GM12878 (cell line): ENCODE measurements at regions not wholly inside any gene's neighbourhood (a gene's known extent, or its start where the extent isn't known, plus 50 kb on each side); places are given as distances from the start of the nearest gene placed in this dataset.
A peak's percentile ranks its signal among the peaks of the same experiment; 100 is the strongest.

Experiments used
- ATAC-seq: fragments of 200-7000 bp; cut with Tn5 transposase; 3 replicates; pipeline ENCODE4 v1.9.1; 2020; ENCODE audit warnings: mild to moderate bottlenecking, moderate library complexity
- BruUV-seq: library from RNA; stranded (reverse); fragments of 400-500 nt; replicated peaks from 2 replicates; lab custom pipeline; 2021; lab: Mats Ljungman, UMichigan
- CTCF ChIA-PET: fragments of 300-600 bp; sonication (Branson Sonifier 250); formaldehyde crosslinking; extraction: SDS; loops from one replicate; lab custom pipeline; 2021; ENCODE audit warnings: inconsistent platforms; lab: Yijun Ruan, JAX
- POLR2A ChIA-PET: fragments of 350-600 bp; formaldehyde crosslinking; extraction: SDS; loops from one replicate; lab custom pipeline; 2021; ENCODE audit warnings: inconsistent platforms; lab: Charles Lee
- RAD21 ChIA-PET: fragments of 300-600 bp; sonication (Branson Sonifier 250); formaldehyde crosslinking; loops from one replicate; lab custom pipeline; 2023; ENCODE audit warnings: antibody characterized with exemption; ENCODE audit not compliant: unreplicated experiment; lab: Charles Lee
- SMC1A ChIA-PET: fragments of 300-600 bp; sonication (Branson Sonifier 250); formaldehyde crosslinking; loops from one replicate; lab custom pipeline; 2023; ENCODE audit not compliant: unreplicated experiment, uncharacterized antibody; lab: Charles Lee
- DNase-seq: peaks from one replicate; pipeline ENCODE4 v3.0.0-alpha.2; 2011; ENCODE audit warnings: low read depth, low spot score
- FAIRE-seq: peaks from 3 replicates; lab custom pipeline; 2011; peaks lifted over from hg19 to GRCh38; lab: Jason Lieb, UNC
- H2AFZ ChIP-seq: 2 replicates; pipeline ENCODE4 v1.6.0; 2011; ENCODE audit warnings: low read depth, low read length, control low read depth; ENCODE audit not compliant: control insufficient read depth
- H3K27ac ChIP-seq: 2 replicates; pipeline ENCODE4 v1.5.1; 2011; ENCODE audit warnings: control low read depth; ENCODE audit not compliant: control insufficient read depth, insufficient read depth
- H3K27me3 ChIP-seq, 2 experiments: replicated peaks in 1 of 2; 2 replicates each; pipeline versions ENCODE4 v1.6.0 to v1.6.1; 2011; ENCODE audit warnings: low read length in 1 of 2; ENCODE audit not compliant: control insufficient read depth in 2 of 2, insufficient read depth in 2 of 2
- H3K36me3 ChIP-seq, 2 experiments: 2 replicates each; pipeline ENCODE4 v1.5.1; 2011; ENCODE audit warnings: low read length in 1 of 2; ENCODE audit not compliant: control insufficient read depth in 2 of 2, insufficient read depth in 2 of 2
- H3K4me1 ChIP-seq: 2 replicates; pipeline ENCODE4 v1.6.1; 2011; ENCODE audit warnings: mild to moderate bottlenecking, low read length, moderate library complexity, mixed read lengths; ENCODE audit not compliant: control insufficient read depth, insufficient read depth
- H3K4me2 ChIP-seq: 2 replicates; pipeline ENCODE4 v1.6.0; 2011; ENCODE audit warnings: control low read depth; ENCODE audit not compliant: control insufficient read depth, insufficient read depth
- H3K4me3 ChIP-seq: fragments of 200-600 bp; sonication (generic); 2 replicates; pipeline ENCODE4 v1.5.1; 2016
- H3K79me2 ChIP-seq: 2 replicates; pipeline ENCODE4 v1.6.0; 2011; ENCODE audit warnings: low read length; ENCODE audit not compliant: control insufficient read depth, insufficient read depth
- H3K9ac ChIP-seq: 2 replicates; pipeline ENCODE4 v1.8.0; 2011; ENCODE audit warnings: low read length, control low read depth, mixed read lengths; ENCODE audit not compliant: control insufficient read depth, insufficient read depth
- H3K9me3 ChIP-seq: replicated peaks from 3 replicates; pipeline ENCODE4 v1.5.1; 2011; ENCODE audit warnings: mild to moderate bottlenecking, low read length; ENCODE audit not compliant: control insufficient read depth, insufficient read depth
- H4K20me1 ChIP-seq: 2 replicates; pipeline ENCODE4 v1.6.0; 2011; ENCODE audit not compliant: control insufficient read depth, insufficient read depth
- ASH2L ChIP-seq: fragments of 300-600, 200-600 bp; sonication (generic); IDR thresholded peaks from 2 replicates; pipeline ENCODE4 v1.6.1; 2017; ENCODE audit warnings: low read depth, mild to moderate bottlenecking, borderline replicate concordance
- BHLHE40 ChIP-seq, 2 experiments: fragments of 450-650 bp in 1 of 2; IDR thresholded peaks; 2 replicates each; pipeline ENCODE4 v1.6.1; 2011 to 2017; ENCODE audit warnings: low read depth in 2 of 2, borderline replicate concordance in 1 of 2, improper control_type of control experiment in 1 of 2, low read length in 1 of 2, mild to moderate bottlenecking in 1 of 2
- BMI1 ChIP-seq: fragments of 450-650 bp; IDR thresholded peaks from 2 replicates; pipeline ENCODE4 v1.6.1; 2016; ENCODE audit warnings: mild to moderate bottlenecking, moderate library complexity, borderline replicate concordance
- BRCA1 ChIP-seq: IDR thresholded peaks from 2 replicates; pipeline ENCODE4 v1.6.1; 2011; ENCODE audit warnings: low read depth, low read length, improper control_type of control experiment
- EP300 ChIP-seq, 2 experiments: fragments of 150-350 bp in 1 of 2; IDR thresholded peaks; 2 replicates each; pipeline ENCODE4 v1.6.1; 2011 to 2012; ENCODE audit warnings: low read depth in 2 of 2, low read length in 2 of 2, borderline replicate concordance in 1 of 2, improper control_type of control experiment in 1 of 2, inconsistent platforms in 1 of 2; ENCODE audit not compliant: control insufficient read depth in 1 of 2
- HDAC6 ChIP-seq: fragments of 200-600 bp; sonication (generic); IDR thresholded peaks from one replicate; pipeline ENCODE4 v1.8.0; 2017; ENCODE audit warnings: antibody characterized with exemption; ENCODE audit not compliant: unreplicated experiment
- IKZF1 ChIP-seq: fragments of 450-650 bp; conservative IDR thresholded peaks from 2 replicates; pipeline ENCODE4 v1.6.1; 2017; ENCODE audit warnings: antibody characterized with exemption, mild to moderate bottlenecking
- IKZF2 ChIP-seq, 2 experiments: fragments of 450-650 bp; IDR thresholded peaks; 2 replicates each; pipeline ENCODE4 v1.6.1; 2017; ENCODE audit warnings: mild to moderate bottlenecking in 2 of 2, moderate library complexity in 2 of 2
- JUNB ChIP-seq: IDR thresholded peaks from 2 replicates; pipeline ENCODE4 v1.6.1; 2016; ENCODE audit warnings: antibody characterized with exemption, mild to moderate bottlenecking
- MYC ChIP-seq: IDR thresholded peaks from 2 replicates; pipeline ENCODE4 v1.6.1; 2011; ENCODE audit warnings: mild to moderate bottlenecking, low read length, moderate library complexity, inconsistent platforms; ENCODE audit not compliant: insufficient read depth, insufficient replicate concordance, insufficient read length, severe bottlenecking
- NFIC ChIP-seq: IDR thresholded peaks from 2 replicates; pipeline ENCODE4 v1.6.1; 2012; ENCODE audit warnings: low read depth, mild to moderate bottlenecking, inconsistent platforms, low read length, moderate library complexity
- NFXL1 ChIP-seq: fragments of 450-650 bp; IDR thresholded peaks from 2 replicates; pipeline ENCODE4 v1.6.1; 2017; ENCODE audit warnings: antibody characterized with exemption, mild to moderate bottlenecking, borderline replicate concordance
- RUNX3 ChIP-seq: IDR thresholded peaks from 2 replicates; pipeline ENCODE4 v1.6.1; 2012; ENCODE audit warnings: low read length, inconsistent platforms
- WGBS: methylation state at CpG from one replicate; pipeline ENCODE4 v1.1.6; 2016; ENCODE audit warnings: low lambda C conversion rate; ENCODE audit not compliant: insufficient replicate concordance, insufficient coverage; ENCODE audit errors: missing lambda C conversion rate; 5-methylcytosine and 5-hydroxymethylcytosine counted together
- in situ Hi-C: fragments of 300-500 bp; cut with MboI; formaldehyde crosslinking; loops from 9 replicates; pipeline ENCODE4 v1.14.3; 2018; ENCODE audit warnings: mixed read lengths
- intact Hi-C: fragments of 100-400 bp; cut with micrococcal nuclease; formaldehyde crosslinking; loops from one replicate; pipeline ENCODE4 v1.14.2; 2022; ENCODE audit not compliant: unreplicated experiment
- TF ChIP-seq, protein P1 (sequence below): IDR thresholded peaks from 2 replicates; pipeline ENCODE4 v1.6.1; 2012; ENCODE audit warnings: low read length, inconsistent platforms
- TF ChIP-seq, protein P2 (sequence below): fragments of 450-650 bp; IDR thresholded peaks from 2 replicates; pipeline ENCODE4 v1.6.1; 2016; ENCODE audit warnings: mild to moderate bottlenecking
- TF ChIP-seq, protein P3 (sequence below): fragments of 450-650 bp; IDR thresholded peaks from 2 replicates; pipeline ENCODE4 v1.6.1; 2014; ENCODE audit warnings: mild to moderate bottlenecking
- TF ChIP-seq, protein P4 (sequence below): IDR thresholded peaks from 2 replicates; pipeline ENCODE4 v1.6.1; 2012; ENCODE audit warnings: mild to moderate bottlenecking, low read depth, low read length

DNA sequence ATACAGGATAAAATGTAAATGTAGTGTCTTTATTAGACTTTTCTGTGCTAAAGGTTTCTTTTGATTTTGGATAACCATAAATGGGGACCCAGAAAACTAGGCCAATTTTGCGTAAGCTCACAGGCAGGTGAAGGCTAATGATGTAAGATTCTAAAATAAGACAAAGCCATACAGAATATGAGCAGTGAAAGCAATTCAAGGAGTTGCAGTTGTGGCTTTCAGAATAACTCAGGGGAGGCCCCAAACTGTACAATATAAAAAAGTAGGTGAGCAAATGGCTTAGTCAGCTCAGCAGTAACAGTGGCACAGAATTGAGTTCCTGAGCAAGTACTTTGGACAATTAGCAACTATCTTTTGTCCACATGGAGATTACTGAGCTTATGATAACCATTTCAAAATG, 81.7 kb upstream of the NRP1 start:
- ATAC-seq (peak; percentile 98), DNase-seq (no peak), FAIRE-seq (no peak)
- H3K4me3 ChIP-seq: no peak overlapping the region
- H3K79me2 ChIP-seq: no peaks in the 10 kb centered on the region
- H2AFZ ChIP-seq: no peak overlapping the region
- H3K36me3 ChIP-seq: no peaks in the 10 kb centered on the region
- POLR2A ChIA-PET: interaction anchor here (0.9 kb wide), 1 partner anchor 83 kb away, joined by 3 read pairs; no protein-coding TSS in a partner anchor
- in situ Hi-C loops: no loop called here
- H3K4me2 ChIP-seq: no peak overlapping the region
- H3K9me3 ChIP-seq: no peaks in the 10 kb centered on the region
- no peaks in the 10 kb centered on the region for H4K20me1 ChIP-seq
- no peak overlapping the region for H3K9ac ChIP-seq
- no peaks in the 10 kb centered on the region for H3K27me3 ChIP-seq
- CTCF ChIA-PET: no interaction called here
- intact Hi-C loops: no loop called here
- no peaks in the 10 kb centered on the region for H3K4me1 ChIP-seq
- no TSS peak for BruUV-seq
- RAD21 ChIA-PET: interaction anchor here (1.4 to 2.0 kb wide), 2 partner anchors 82 to 84 kb away, joined by 3 to 5 read pairs; partner anchors contain the start of gene NRP1
- H3K27ac ChIP-seq: no peak overlapping the region
- WGBS: 6% methylated on average over 1 of the region's 1 CpG
- SMC1A ChIA-PET: interaction anchor here (1.0 to 2.0 kb wide), 6 partner anchors 21 to 223 kb away, joined by 3 to 7 read pairs (median 4); no protein-coding TSS in a partner anchor
- TF ChIP-seq BMI1 (no peak), IKZF2 (IDR thresholded peaks at IDR 0.05) (peak in 1 of 2 experiments; percentile 9; a peak in 1 of 4 replicates), IKZF1 (0 out of 2 replicates have a peak, but pooled peaks have one; percentile 16), NFXL1 (no peak), BRCA1 (no peak), JUNB (peak; percentile 83), BHLHE40 (IDR thresholded peaks at IDR 0.05; ENCODE audit: borderline replicate concordance in 1 of 2, low read depth in 2 of 2, low read length in 1 of 2) (peak in 1 of 2 experiments; percentile 9; a peak in 1 of 4 replicates), HDAC6 (no peak), MYC (no peak), NFIC (peak; percentile 36; the same call in 1 of the 2 replicates), RUNX3 (peak; percentile 81), ASH2L (no peak), EP300 (IDR thresholded peaks at IDR 0.05; ENCODE audit: borderline replicate concordance in 1 of 2, control insufficient read depth in 1 of 2, low read depth in 2 of 2, low read length in 2 of 2) (0 out of 4 replicates have a peak, but pooled peaks of 1 of the 2 experiments have one; percentile 12)
- TF ChIP-seq, protein P1, sequence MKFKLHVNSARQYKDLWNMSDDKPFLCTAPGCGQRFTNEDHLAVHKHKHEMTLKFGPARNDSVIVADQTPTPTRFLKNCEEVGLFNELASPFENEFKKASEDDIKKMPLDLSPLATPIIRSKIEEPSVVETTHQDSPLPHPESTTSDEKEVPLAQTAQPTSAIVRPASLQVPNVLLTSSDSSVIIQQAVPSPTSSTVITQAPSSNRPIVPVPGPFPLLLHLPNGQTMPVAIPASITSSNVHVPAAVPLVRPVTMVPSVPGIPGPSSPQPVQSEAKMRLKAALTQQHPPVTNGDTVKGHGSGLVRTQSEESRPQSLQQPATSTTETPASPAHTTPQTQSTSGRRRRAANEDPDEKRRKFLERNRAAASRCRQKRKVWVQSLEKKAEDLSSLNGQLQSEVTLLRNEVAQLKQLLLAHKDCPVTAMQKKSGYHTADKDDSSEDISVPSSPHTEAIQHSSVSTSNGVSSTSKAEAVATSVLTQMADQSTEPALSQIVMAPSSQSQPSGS: peak; percentile 67
- TF ChIP-seq, protein P2, sequence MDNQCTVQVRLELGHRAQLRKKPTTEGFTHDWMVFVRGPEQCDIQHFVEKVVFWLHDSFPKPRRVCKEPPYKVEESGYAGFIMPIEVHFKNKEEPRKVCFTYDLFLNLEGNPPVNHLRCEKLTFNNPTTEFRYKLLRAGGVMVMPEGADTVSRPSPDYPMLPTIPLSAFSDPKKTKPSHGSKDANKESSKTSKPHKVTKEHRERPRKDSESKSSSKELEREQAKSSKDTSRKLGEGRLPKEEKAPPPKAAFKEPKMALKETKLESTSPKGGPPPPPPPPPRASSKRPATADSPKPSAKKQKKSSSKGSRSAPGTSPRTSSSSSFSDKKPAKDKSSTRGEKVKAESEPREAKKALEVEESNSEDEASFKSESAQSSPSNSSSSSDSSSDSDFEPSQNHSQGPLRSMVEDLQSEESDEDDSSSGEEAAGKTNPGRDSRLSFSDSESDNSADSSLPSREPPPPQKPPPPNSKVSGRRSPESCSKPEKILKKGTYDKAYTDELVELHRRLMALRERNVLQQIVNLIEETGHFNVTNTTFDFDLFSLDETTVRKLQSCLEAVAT: no peak
- TF ChIP-seq, protein P3, sequence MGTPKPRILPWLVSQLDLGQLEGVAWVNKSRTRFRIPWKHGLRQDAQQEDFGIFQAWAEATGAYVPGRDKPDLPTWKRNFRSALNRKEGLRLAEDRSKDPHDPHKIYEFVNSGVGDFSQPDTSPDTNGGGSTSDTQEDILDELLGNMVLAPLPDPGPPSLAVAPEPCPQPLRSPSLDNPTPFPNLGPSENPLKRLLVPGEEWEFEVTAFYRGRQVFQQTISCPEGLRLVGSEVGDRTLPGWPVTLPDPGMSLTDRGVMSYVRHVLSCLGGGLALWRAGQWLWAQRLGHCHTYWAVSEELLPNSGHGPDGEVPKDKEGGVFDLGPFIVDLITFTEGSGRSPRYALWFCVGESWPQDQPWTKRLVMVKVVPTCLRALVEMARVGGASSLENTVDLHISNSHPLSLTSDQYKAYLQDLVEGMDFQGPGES: no peak
- TF ChIP-seq, protein P4, sequence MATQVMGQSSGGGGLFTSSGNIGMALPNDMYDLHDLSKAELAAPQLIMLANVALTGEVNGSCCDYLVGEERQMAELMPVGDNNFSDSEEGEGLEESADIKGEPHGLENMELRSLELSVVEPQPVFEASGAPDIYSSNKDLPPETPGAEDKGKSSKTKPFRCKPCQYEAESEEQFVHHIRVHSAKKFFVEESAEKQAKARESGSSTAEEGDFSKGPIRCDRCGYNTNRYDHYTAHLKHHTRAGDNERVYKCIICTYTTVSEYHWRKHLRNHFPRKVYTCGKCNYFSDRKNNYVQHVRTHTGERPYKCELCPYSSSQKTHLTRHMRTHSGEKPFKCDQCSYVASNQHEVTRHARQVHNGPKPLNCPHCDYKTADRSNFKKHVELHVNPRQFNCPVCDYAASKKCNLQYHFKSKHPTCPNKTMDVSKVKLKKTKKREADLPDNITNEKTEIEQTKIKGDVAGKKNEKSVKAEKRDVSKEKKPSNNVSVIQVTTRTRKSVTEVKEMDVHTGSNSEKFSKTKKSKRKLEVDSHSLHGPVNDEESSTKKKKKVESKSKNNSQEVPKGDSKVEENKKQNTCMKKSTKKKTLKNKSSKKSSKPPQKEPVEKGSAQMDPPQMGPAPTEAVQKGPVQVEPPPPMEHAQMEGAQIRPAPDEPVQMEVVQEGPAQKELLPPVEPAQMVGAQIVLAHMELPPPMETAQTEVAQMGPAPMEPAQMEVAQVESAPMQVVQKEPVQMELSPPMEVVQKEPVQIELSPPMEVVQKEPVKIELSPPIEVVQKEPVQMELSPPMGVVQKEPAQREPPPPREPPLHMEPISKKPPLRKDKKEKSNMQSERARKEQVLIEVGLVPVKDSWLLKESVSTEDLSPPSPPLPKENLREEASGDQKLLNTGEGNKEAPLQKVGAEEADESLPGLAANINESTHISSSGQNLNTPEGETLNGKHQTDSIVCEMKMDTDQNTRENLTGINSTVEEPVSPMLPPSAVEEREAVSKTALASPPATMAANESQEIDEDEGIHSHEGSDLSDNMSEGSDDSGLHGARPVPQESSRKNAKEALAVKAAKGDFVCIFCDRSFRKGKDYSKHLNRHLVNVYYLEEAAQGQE: no peak
